NCI-H226 (cell line): ENCODE measurements at regions not wholly inside any gene's neighbourhood (a gene's known extent, or its start where the extent isn't known, plus 50 kb on each side); places are given as distances from the start of the nearest gene placed in this dataset.
A peak's percentile ranks its signal among the peaks of the same experiment; 100 is the strongest.

Experiments used
- DNase-seq: peaks from one replicate; pipeline ENCODE4 v3.0.0-alpha.2; 2015

DNA sequence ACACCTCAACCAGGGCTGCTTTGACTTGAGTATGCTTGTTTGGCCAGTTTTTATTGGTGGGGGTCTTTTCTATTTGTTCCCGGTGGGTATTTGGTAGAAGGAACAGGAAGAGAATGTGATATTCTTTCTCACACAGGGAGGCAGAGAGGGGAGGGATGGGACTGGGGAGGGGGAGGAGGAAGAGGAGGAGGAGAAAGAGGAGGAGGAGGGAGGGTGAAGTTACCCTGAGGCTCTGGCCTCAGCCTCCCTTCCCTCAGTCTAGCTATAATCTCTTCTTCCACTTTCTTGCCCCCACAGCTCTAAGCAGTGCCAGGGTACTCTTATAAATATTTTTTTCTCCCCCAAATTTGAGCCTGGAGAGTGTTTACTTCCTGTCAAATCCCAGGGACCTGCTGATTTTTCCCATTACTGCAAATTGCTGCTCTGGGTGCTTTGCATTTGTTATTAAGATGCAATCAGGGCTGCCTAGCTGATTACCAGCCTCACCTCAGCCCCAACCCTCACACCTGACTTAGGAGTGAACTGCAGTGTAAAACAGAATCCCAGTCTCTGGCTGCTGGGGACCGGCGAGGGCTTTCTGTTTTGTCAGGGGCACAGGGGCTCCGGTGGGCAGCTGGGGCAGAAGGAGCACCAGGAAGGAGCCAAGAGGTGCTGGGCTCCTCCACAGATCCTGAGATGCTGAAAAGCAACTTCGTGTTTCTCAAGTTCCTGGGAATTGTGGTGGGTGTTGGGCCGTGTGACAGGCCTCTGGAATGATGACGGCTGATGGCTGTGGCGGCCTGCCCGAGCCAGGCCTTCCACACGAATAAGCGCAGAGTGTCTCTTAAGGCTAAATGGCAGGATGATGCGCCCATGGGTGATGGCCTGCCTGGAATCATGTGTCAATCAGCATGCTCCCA lies 141.4 kb downstream of the CD83 start:
- DNase-seq = no peak

- DNase-seq = no peak
These were observed 142.1 kb downstream of the CD83 start for GRCh38 chr6:14259594-14260152.

DNA sequence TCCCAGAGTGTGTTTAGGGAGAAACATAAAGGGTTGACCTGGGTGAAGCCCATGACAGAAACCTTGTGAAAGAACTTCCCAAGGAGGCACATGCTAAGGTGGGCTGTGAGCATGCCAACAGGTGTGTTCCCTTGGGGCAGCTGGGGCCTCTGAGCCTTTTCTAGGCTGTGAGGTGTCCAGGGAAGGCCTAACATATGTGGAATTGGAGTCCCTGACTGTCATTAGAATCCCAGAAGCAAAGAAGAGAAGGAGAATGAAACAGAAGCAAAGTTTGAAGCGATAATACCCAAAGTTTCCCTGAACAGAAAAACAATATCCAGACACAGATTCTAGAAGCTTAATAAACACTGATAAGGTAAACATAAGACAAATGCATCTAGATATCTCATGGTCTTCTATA lies 143.3 kb downstream of the CD83 start:
- DNase-seq = no peak

DNA sequence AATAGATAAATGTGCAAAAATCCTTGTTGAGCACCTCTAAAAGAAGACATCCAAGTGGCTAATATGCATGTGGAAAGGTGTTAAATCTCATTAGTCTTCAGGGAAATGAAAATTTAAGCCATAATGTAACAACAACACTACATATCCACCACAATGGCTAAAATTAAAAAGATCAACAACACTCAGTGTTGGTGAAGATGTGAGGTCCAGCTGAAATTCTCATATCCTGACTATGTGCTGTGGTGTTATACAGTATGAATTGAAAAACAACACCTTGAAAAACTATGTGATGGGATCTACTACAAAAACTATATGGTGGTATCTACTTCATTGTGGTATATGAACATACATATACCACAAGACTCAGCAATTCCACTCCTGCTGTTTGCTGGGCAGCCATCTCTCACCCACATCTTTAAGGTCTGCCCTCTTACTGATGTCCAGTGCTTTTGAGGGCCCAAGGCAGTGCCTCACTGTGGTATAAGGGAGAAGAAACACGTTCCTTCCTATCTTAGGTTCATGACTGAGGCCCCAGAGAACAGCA lies 146.4 kb downstream of the CD83 start:
- no peak for DNase-seq

DNA sequence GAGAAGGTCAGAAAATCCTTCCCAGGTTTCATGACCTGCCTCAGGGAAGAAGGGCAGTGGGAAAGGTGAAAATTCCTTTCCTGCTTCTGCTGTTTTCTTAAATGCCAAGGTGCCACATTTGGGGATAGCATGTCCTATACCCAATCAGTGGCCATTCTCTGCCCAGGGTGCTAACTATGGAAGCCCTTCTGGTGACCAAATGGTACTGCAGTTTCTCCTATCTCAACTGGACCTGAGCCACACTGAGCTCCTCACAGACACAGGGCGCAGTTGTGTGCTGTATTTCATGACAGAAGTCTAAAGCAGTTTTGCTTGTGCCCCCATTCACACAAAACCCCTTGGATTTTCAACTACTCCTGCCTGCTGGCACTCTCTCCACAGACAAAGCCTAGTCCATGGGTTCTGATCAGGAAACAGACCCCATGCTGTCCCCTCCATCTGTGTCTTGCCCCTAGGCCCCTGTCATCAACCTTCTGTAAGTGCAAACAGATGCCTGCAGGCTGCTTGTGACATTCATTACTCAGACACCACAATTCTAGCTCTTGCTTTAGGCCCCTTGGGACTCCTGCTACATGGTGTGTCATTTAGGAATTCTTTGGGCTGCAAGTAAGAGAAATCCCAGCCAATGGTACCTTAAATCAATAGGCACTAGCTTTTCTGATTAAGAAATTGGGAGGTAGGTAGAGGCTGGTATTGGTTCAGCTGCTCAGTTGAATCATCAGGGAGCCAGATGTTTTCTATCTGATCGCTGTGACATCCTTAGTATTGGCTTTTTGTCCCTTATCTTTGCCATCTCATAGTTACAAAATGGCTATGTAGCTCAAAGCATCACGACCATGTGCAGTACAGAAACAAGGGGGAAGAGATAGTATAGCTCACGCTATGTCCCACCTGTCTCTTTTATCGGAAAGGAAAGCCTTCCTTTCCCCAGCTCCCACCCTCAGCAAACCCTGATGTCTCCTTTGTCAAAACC lies 147.8 kb downstream of the CD83 start:
- no peak for DNase-seq

DNA sequence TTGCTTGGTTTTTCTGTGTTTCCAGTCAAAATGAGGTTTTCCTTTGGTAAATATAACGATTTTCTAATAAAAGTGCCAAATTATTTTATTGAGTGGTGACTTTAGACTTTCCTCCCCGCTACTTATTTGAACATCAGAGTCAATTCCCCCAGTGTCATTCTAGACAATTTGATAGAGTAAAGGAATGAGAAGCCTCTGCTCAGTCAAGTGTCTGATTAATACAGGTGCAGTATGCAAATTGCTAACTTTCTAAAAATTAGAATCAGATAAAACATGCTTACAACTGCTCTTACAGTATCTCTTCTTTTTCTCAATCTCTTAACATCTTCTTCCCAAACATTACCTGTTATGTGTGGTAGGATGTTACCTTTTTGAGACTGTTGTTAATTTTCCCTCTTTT lies 148.7 kb downstream of the CD83 start:
- no peak for DNase-seq

GRCh38 chr6:14267885-14268660 lies 150.5 kb downstream of the CD83 start:
- no peak for DNase-seq

DNA sequence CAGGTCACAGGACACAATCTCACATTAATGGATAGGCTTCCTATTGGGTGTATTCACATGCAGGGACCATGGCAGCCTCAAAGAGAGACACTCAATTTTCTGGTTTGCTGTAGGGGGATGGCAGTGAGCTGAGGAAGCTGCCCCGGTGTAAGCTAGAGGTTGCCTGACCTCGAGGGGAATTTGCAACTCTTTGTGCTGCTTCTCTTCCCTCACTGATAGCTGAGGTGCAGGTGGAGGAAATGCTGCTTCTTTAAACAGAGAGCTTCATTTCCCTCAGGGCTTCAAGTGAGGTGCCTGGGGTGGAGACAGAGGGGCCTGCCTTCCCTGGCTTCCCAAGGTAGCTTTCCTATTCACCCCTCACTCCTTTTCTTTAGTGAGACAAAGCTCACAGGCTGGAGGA lies 151.9 kb downstream of the CD83 start:
- DNase-seq = no peak

DNA sequence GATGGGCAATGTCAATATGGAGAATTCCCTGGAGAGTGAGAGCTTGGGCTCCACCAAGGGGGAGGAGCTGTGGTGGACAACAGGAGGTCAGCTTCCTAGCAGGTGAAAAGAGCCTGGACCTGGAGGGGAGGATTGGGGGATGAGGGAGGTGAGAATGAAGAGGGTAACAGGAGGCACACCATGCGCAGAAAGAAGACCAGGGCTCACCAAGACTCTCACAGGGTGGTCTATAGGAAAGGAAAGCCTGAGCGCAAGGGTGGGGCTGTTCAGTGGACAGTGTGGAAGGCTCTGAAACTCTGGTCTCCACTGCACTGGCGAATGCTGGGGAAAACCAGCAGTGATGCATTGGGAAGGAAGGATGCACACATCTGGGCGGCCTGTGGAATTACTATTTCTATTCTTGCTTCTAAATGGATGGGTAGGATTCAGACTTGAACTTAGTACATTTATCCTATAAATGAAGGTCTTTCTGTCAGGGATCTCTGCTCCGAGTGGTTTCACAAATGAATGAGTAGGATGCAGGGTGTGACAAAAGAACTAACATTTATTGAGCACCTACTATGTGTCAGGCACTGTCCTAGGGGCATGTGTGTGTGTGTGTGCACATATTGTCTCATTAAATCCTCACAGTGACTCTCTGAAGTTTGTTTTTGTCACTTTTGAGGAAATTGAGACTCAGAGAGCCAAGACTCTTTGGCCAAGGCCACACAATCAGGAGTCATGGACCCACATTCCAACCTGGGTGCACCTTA lies 152.7 kb downstream of the CD83 start:
- no peak for DNase-seq

DNA sequence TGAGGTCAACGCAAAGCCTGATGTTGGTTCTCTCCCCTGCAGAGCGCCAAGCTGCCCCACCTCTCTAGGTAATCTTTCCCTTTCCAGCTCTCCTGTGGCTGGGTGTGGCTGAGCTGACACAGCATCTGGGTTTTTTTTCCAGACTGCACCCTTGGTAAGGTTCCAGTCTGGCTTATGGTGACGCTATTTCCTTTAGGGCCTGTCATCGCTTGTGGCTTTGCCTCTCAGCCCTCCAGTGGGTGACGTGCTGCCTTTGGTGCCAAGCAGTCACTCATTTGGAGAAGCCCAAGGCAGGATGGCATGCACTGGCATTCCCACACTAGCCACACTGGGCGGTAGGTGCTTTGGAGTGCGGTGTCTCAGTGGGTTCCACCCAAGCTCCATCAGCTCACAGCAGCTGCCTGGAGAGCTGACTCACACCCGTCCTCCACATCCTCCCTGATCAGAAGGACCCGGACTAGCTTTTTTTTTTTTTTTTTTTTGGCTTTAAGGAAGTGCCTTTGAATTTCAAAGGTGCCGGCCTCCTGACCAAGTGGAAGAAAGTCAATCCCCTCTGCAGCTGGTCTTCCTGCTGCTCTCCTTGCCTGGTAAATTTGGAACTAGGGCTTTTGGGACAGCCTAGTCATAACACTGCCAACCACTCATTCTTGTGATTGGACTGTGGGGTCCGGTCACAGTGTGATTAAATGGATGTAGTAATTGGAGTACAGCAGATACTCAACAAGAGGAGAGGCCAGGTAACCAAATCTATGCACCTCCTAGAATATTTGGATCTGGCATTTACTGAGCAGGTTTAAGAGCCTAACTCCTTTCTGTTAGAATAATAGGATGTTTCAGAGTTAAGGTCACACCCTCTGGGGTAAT lies 153.6 kb downstream of the CD83 start:
- DNase-seq = peak; percentile 99

- DNase-seq = peak; percentile 76
These were observed 154.5 kb downstream of the CD83 start for GRCh38 chr6:14271789-14272736.

GRCh38 chr6:14272737-14273085 lies 155.1 kb downstream of the CD83 start:
- DNase-seq = no peak

- DNase-seq = no peak
These were observed 155.6 kb downstream of the CD83 start for GRCh38 chr6:14273191-14273590.

GRCh38 chr6:14274016-14274415 lies 156.4 kb downstream of the CD83 start:
- no peak for DNase-seq

- no peak for DNase-seq
These were observed 157.2 kb downstream of the CD83 start for GRCh38 chr6:14274546-14275492.

DNA sequence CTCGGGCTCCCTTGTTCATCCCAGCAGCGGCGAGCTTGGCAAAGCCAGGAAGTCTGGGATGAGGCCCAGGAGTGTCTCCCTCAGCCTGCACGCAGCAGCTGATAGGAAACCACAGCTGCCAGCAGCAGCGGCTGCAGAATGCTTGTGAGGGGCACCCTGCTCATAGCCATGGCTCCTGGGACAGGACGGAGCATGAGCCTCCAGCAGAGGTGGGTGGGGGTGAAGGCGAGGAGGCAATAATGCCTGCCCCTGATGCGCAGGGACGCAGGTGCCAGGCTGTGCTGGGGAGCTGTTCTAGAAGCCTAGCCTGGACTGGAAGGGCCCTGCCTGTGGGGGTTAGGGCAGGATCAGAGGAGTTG lies 157.9 kb downstream of the CD83 start:
- DNase-seq = no peak

GRCh38 chr6:14276071-14276470 lies 158.5 kb downstream of the CD83 start:
- no peak for DNase-seq

DNA sequence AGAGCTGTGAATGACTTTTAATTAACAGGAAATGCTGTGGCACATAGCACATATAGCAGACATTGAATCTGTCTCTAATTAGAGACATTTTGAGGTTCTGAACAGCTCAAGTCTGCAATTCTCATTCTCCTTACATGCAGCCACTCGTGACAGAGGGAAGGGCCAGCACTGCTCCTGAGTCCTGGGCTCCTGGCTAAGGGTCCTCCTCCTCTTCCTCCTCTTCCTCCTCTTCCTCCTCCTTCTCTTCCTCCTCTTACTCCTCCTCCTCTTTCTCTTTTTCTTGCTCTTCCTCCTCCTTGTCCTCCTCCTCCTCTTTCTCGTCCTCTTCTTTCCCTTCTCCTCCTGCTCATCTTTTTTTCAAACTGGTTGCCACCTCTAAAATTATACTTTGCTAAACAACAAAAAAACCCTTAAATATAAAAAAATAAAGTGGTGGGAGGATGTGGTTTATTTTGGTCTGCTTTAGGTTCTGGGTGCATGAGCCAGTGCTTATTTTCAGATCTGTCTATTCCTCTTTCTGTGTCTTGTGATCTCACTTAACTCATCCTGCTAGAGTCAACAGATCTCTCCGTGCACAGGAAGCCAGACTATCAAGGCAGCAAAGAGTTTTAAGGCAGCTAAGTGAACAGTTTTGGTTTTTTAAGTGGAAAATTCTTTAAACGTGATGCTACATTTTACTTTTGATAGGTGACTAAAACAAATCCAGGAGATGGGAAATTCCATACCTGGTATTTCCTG lies 159.3 kb downstream of the CD83 start:
- DNase-seq = no peak
